ENCODE measurements at regions not wholly inside any gene's neighbourhood (a gene's known extent, or its start where the extent isn't known, plus 50 kb on each side); places are given as distances from the start of the nearest gene placed in this dataset.

GRCh38 chr3:127404221-127405009 is 116.6 kb upstream of the PRR20G start:
- TF ChIP-seq POLR2AphosphoS5 (IDR thresholded peaks at IDR 0.05; ENCODE audit: low read depth, low read length): no peak
- no peak for TF ChIP-seq POLR2A (IDR thresholded peaks at IDR 0.05; ENCODE audit: low read depth, low read length)
- no peak for TF ChIP-seq TAF1 (IDR thresholded peaks at IDR 0.05; ENCODE audit: borderline replicate concordance, low read depth, low read length)
